GM12878 (cell line): ENCODE measurements at regions not wholly inside any gene's neighbourhood (a gene's known extent, or its start where the extent isn't known, plus 50 kb on each side); places are given as distances from the start of the nearest gene placed in this dataset.

Experiments
- ASH2L ChIP-seq: fragments of 300-600, 200-600 bp; sonication (generic); IDR thresholded peaks from 2 replicates; pipeline ENCODE4 v1.6.1; 2017; ENCODE audit warnings: low read depth, mild to moderate bottlenecking, borderline replicate concordance
- CEBPB ChIP-seq, 2 experiments: fragments of 150-350 bp in 1 of 2; IDR thresholded peaks; 2 replicates each; pipeline ENCODE4 v1.6.1; 2012 to 2014; ENCODE audit warnings: low read depth in 2 of 2, low read length in 2 of 2, borderline replicate concordance in 1 of 2, inconsistent platforms in 1 of 2
- EP300 ChIP-seq, 2 experiments: fragments of 150-350 bp in 1 of 2; IDR thresholded peaks; 2 replicates each; pipeline ENCODE4 v1.6.1; 2011 to 2012; ENCODE audit warnings: low read depth in 2 of 2, low read length in 2 of 2, borderline replicate concordance in 1 of 2, improper control_type of control experiment in 1 of 2, inconsistent platforms in 1 of 2; ENCODE audit not compliant: control insufficient read depth in 1 of 2
- FOXM1 ChIP-seq: IDR thresholded peaks from 2 replicates; pipeline ENCODE4 v1.6.1; 2012; ENCODE audit warnings: low read depth, mild to moderate bottlenecking, inconsistent platforms, low read length, moderate library complexity
- NR2C2 ChIP-seq: IDR thresholded peaks from 2 replicates; pipeline ENCODE4 v1.6.1; 2011; ENCODE audit warnings: borderline replicate concordance, low read depth; ENCODE audit not compliant: control insufficient read depth, insufficient read length
- POLR2A ChIP-seq: IDR thresholded peaks from 2 replicates; pipeline ENCODE4 v1.6.1; 2011; ENCODE audit warnings: low read depth, mild to moderate bottlenecking, low read length
- POLR2AphosphoS5 ChIP-seq: IDR thresholded peaks from 2 replicates; pipeline ENCODE4 v1.6.1; 2011; ENCODE audit warnings: mild to moderate bottlenecking, low read length, inconsistent platforms
- RCOR1 ChIP-seq: conservative IDR thresholded peaks from 2 replicates; pipeline ENCODE4 v1.6.1; 2012; ENCODE audit warnings: low read depth, low read length, improper control_type of control experiment
- TF ChIP-seq, protein P1 (sequence below), 3 experiments: IDR thresholded peaks in 2 of 3; conservative IDR thresholded peaks in 1 of 3; 2 replicates each; pipeline ENCODE4 v1.5.1; 2011; ENCODE audit warnings: low read depth in 3 of 3, low read length in 3 of 3, mild to moderate bottlenecking in 3 of 3, control low read depth in 2 of 3, moderate library complexity in 2 of 3, inconsistent platforms in 1 of 3, mixed read lengths in 1 of 3; ENCODE audit not compliant: control insufficient read depth in 2 of 3, insufficient read depth in 1 of 3; ENCODE audit errors: extremely low read depth in 1 of 3
- TF ChIP-seq, protein P2 (sequence below): IDR thresholded peaks from 2 replicates; pipeline ENCODE4 v1.6.1; 2011; ENCODE audit warnings: low read depth, low read length, improper control_type of control experiment, borderline replicate concordance
- TF ChIP-seq, protein P3 (sequence below): IDR thresholded peaks from 2 replicates; pipeline ENCODE4 v1.6.1; 2012; ENCODE audit warnings: mild to moderate bottlenecking, low read depth, low read length
- TF ChIP-seq, protein P4 (sequence below): fragments of 450-650 bp; IDR thresholded peaks from 2 replicates; pipeline ENCODE4 v1.6.1; 2018; ENCODE audit warnings: borderline replicate concordance, mild to moderate bottlenecking; ENCODE audit not compliant: partially characterized antibody
- TF ChIP-seq, protein P5 (sequence below): IDR thresholded peaks from 2 replicates; pipeline ENCODE4 v1.6.1; 2012; ENCODE audit warnings: low read length, inconsistent platforms

DNA sequence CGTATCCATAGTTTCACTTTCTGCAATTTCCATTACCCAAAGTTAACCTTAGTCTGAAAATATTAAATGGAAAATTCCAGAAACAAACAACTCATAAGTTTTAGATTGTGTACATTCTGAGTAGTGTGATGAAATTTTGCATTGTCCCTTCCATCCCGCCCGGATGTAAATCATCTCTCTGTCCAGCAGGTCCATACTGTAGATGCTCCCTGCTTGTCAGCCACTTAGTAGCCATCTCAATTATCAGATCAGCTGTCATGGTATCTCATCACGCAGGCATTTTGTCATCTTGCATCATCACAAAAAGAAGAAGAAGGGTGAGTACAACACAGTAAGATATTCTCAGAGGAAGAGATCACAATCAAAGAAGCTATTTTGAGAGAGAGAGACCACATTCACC, 185.0 kb upstream of the STK17B start:
- TF ChIP-seq, protein P1, sequence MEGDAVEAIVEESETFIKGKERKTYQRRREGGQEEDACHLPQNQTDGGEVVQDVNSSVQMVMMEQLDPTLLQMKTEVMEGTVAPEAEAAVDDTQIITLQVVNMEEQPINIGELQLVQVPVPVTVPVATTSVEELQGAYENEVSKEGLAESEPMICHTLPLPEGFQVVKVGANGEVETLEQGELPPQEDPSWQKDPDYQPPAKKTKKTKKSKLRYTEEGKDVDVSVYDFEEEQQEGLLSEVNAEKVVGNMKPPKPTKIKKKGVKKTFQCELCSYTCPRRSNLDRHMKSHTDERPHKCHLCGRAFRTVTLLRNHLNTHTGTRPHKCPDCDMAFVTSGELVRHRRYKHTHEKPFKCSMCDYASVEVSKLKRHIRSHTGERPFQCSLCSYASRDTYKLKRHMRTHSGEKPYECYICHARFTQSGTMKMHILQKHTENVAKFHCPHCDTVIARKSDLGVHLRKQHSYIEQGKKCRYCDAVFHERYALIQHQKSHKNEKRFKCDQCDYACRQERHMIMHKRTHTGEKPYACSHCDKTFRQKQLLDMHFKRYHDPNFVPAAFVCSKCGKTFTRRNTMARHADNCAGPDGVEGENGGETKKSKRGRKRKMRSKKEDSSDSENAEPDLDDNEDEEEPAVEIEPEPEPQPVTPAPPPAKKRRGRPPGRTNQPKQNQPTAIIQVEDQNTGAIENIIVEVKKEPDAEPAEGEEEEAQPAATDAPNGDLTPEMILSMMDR (IDR thresholded peaks at IDR 0.05 in 2 of 3, conservative IDR thresholded peaks at IDR 0.05 in 1 of 3; ENCODE audit: control insufficient read depth in 2 of 3, extremely low read depth in 1 of 3, insufficient read depth in 1 of 3, low read depth in 3 of 3, low read length in 3 of 3), result no peak
- TF ChIP-seq, protein P2, sequence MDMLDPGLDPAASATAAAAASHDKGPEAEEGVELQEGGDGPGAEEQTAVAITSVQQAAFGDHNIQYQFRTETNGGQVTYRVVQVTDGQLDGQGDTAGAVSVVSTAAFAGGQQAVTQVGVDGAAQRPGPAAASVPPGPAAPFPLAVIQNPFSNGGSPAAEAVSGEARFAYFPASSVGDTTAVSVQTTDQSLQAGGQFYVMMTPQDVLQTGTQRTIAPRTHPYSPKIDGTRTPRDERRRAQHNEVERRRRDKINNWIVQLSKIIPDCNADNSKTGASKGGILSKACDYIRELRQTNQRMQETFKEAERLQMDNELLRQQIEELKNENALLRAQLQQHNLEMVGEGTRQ, result no peak
- TF ChIP-seq, protein P3, sequence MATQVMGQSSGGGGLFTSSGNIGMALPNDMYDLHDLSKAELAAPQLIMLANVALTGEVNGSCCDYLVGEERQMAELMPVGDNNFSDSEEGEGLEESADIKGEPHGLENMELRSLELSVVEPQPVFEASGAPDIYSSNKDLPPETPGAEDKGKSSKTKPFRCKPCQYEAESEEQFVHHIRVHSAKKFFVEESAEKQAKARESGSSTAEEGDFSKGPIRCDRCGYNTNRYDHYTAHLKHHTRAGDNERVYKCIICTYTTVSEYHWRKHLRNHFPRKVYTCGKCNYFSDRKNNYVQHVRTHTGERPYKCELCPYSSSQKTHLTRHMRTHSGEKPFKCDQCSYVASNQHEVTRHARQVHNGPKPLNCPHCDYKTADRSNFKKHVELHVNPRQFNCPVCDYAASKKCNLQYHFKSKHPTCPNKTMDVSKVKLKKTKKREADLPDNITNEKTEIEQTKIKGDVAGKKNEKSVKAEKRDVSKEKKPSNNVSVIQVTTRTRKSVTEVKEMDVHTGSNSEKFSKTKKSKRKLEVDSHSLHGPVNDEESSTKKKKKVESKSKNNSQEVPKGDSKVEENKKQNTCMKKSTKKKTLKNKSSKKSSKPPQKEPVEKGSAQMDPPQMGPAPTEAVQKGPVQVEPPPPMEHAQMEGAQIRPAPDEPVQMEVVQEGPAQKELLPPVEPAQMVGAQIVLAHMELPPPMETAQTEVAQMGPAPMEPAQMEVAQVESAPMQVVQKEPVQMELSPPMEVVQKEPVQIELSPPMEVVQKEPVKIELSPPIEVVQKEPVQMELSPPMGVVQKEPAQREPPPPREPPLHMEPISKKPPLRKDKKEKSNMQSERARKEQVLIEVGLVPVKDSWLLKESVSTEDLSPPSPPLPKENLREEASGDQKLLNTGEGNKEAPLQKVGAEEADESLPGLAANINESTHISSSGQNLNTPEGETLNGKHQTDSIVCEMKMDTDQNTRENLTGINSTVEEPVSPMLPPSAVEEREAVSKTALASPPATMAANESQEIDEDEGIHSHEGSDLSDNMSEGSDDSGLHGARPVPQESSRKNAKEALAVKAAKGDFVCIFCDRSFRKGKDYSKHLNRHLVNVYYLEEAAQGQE, result no peak
- no peak for TF ChIP-seq ASH2L
- TF ChIP-seq POLR2A, result no peak
- TF ChIP-seq, protein P4, sequence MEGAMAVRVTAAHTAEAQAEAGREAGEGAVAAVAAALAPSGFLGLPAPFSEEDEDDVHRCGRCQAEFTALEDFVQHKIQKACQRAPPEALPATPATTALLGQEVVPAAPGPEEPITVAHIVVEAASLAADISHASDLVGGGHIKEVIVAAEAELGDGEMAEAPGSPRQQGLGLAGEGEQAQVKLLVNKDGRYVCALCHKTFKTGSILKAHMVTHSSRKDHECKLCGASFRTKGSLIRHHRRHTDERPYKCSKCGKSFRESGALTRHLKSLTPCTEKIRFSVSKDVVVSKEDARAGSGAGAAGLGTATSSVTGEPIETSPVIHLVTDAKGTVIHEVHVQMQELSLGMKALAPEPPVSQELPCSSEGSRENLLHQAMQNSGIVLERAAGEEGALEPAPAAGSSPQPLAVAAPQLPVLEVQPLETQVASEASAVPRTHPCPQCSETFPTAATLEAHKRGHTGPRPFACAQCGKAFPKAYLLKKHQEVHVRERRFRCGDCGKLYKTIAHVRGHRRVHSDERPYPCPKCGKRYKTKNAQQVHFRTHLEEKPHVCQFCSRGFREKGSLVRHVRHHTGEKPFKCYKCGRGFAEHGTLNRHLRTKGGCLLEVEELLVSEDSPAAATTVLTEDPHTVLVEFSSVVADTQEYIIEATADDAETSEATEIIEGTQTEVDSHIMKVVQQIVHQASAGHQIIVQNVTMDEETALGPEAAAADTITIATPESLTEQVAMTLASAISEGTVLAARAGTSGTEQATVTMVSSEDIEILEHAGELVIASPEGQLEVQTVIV, result no peak
- TF ChIP-seq EP300 (IDR thresholded peaks at IDR 0.05; ENCODE audit: borderline replicate concordance in 1 of 2, control insufficient read depth in 1 of 2, low read depth in 2 of 2, low read length in 2 of 2), result no peak
- TF ChIP-seq CEBPB (IDR thresholded peaks at IDR 0.05; ENCODE audit: borderline replicate concordance in 1 of 2, low read depth in 2 of 2, low read length in 2 of 2), result no peak
- TF ChIP-seq, protein P5, sequence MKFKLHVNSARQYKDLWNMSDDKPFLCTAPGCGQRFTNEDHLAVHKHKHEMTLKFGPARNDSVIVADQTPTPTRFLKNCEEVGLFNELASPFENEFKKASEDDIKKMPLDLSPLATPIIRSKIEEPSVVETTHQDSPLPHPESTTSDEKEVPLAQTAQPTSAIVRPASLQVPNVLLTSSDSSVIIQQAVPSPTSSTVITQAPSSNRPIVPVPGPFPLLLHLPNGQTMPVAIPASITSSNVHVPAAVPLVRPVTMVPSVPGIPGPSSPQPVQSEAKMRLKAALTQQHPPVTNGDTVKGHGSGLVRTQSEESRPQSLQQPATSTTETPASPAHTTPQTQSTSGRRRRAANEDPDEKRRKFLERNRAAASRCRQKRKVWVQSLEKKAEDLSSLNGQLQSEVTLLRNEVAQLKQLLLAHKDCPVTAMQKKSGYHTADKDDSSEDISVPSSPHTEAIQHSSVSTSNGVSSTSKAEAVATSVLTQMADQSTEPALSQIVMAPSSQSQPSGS, result no peak
- no peak for TF ChIP-seq FOXM1
- no peak for TF ChIP-seq NR2C2
- no peak for TF ChIP-seq POLR2AphosphoS5
- TF ChIP-seq RCOR1, result no peak
